ENCODE measurements at regions not wholly inside any gene's neighbourhood (a gene's known extent, or its start where the extent isn't known, plus 50 kb on each side); places are given as distances from the start of the nearest gene placed in this dataset.

DNA sequence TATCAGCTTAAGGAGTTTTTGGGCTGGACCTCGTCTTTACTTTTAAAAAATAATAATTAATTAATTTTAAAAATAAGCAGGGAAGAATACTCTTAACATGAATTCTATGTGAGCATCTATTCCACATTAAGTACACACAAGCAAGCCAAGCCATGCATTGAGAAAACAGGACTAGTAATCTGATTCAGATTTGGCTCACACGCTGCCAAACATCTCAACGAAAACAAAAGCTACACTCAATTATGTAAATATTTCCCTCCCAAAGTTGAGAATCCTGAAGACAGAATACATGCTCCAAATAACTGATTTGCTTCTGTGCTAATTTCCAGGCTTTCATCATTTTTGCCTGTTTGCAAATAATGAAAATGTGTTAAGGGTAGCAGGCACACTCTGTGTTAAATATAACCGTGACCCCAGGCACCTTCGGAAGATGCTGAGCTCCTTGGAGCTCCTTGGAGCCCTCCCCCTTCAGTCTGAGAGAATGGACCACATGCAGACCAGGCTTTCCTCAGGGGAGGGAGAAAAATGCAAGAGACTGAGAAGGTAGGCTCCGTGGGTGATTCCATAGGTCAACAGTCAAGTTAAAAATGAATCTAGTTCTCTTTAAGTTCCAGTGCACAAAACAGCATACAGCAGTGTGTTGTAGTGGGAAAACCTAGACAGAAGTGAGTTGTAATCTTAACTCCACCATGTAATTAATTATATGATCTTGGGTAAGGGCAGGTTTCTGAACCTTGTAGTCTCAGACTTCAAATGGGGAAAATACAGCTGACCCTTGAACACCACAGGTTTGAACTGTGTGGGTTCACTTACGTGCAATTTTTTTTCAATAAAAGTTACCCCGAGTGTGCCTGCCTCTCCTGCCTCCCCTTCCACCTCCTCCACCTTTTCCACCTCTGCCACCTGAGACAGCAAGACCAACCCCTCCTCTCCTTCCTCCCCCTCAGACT, 161.3 kb upstream of the RREB1 start:
- TF ChIP-seq POLR2AphosphoS5 (IDR thresholded peaks at IDR 0.05; ENCODE audit: low read depth, low read length) (no peak), POLR2A (IDR thresholded peaks at IDR 0.05; ENCODE audit: low read depth, low read length) (no peak)

Data from GM12892 (cell line).